Endothelial cell of hepatic sinusoid (primary cell): ENCODE measurements at regions not wholly inside any gene's neighbourhood (a gene's known extent, or its start where the extent isn't known, plus 50 kb on each side); places are given as distances from the start of the nearest gene placed in this dataset.

Source experiments
- in situ Hi-C: cut with HindIII; loops from 2 replicates; pipeline ENCODE4 v1.10.0; 2017; ENCODE audit warnings: low sequenced_read_pairs

DNA sequence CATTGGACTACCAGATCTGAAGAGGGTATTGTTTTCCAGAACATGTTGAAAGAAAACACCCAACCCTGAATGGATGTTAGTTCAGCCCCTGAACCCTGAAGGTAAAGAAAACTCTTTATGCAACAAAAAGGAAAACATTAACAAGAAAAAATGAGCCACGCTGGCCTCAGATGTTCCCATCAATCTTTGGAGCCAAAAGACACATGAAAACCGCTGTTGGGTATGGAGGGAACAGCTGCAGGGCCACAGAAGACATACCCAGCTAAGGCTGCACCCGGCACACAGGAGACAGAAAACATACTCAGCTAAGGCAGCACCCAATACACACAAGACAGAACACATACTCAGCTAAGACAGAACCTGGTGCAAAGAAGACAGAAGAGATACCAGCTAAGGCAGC is 51.3 kb upstream of the GALNT9 start:
- in situ Hi-C loops = no loop called here

DNA sequence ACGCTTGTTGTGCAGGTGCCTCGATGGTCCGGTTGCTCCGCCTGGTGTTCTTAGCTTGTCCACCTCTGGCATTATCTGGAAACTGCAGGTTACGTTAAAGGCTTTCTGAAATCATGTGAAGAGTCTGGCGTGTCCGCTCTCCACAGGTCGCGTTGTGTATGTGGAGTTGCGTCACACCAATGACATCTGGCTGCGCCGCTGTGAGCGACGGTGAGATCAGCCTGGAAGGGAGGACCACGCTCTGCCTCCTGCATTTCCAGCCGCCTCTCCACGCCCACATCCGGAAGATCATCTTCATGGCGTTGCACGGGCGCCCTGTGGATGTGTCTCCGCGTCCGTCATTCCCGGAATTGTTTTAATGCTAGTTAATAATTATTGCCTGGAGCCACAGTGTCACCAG is 50.6 kb upstream of the GALNT9 start:
- in situ Hi-C loops = no loop called here

DNA sequence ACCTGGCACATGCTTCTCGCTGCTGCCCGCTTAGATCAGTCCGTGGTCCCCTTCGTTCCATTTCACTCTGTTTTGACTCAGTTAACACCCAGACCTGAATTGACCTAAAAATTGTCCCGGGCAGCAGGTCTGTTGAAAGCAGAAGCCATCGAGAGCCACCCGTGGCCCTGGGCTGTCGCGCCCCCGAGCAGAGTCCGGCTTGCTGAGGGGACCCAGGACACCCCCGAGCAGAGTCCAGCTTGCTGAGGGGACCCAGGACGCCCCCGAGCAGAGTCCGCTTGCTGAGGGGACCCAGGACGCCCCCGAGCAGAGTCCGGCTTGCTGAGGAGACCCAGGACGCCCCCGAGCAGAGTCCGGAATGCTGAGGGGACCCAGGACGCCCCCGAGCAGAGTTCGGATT is 50.2 kb upstream of the GALNT9 start:
- in situ Hi-C loops = no loop called here
